ENCODE measurements at regions not wholly inside any gene's neighbourhood (a gene's known extent, or its start where the extent isn't known, plus 50 kb on each side); places are given as distances from the start of the nearest gene placed in this dataset.

GRCh38 chr16:62642677-62643076, 606.4 kb upstream of the CDH8 start:
- intact Hi-C loops (cut with DNase I) = no loop called here
- no peak for DNase-seq

DNA sequence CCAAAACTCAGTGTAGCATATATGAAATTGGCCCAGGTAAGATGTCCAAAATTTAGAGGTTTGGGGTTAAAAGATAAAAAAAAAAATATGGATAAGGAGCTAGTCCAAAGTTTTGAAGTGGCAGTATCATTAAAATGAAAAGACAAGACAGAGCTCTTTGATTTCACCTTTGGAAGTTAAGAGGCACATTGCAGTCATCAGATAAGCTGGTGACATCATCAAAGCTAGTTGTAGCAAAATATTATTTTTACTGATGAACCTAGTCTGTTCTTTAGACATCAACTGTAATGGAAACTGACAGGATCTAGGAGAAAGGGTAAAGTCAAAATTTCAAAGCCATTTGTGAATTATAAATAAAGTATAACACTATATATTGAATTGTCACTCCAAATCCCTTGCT, 603.7 kb upstream of the CDH8 start:
- DNase-seq = no peak
- intact Hi-C loops (cut with DNase I) = no loop called here

DNA sequence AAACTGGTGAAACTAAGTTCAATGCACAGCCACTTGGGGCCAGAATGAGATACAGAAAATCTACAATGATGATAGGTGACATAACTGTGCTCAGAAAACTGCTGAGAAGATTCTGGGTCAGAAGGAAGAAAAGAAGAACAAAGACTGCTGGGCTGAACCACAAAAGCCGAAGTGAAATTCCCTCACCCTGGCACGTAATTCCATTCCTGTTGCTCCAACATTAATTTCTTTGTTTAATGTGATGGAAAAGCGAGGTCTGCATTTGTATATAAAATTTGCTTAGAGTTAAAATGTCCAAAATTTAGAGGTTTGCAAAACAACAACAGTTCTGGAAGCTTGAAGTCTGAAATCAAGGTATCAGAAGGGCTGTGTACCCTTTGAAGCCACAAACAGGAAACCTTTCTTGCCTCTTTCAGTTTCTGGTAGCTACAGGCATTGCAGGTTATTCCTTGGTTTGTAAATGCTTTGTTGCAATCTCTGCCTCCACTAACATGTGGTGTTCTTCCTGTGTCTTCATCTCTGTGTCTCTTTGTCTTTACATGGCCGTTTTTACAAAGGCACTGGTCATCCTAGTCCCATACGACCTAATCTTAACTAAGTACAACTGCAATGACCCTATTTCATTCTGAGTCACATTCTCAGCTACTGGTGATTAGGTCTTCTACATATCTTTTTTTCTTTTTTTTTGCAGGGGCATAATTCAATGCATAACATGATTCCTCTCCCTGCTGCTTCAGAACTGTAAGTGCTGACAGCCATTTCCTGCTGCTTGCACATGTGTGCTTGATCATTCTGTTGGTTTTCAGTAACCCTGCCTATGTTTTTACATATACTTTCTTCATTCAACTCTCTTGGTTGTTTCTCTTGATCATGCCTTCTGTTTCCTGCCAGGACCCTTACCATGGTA, 603.0 kb upstream of the CDH8 start:
- DNase-seq = no peak
- intact Hi-C loops (cut with DNase I) = no loop called here

- no peak for DNase-seq
- intact Hi-C loops (cut with DNase I) = no loop called here
Measured at GRCh38 chr16:62638324-62638911, 602.2 kb upstream of the CDH8 start.

GRCh38 chr16:62625326-62625725, 589.1 kb upstream of the CDH8 start:
- intact Hi-C loops (cut with DNase I) = no loop called here

GRCh38 chr16:62620275-62620674, 584.0 kb upstream of the CDH8 start:
- DNase-seq = no peak
- intact Hi-C loops (cut with DNase I) = no loop called here

More at GRCh38 chr16:62625326-62625725, 589.1 kb upstream of the CDH8 start:
- DNase-seq = no peak

DNA sequence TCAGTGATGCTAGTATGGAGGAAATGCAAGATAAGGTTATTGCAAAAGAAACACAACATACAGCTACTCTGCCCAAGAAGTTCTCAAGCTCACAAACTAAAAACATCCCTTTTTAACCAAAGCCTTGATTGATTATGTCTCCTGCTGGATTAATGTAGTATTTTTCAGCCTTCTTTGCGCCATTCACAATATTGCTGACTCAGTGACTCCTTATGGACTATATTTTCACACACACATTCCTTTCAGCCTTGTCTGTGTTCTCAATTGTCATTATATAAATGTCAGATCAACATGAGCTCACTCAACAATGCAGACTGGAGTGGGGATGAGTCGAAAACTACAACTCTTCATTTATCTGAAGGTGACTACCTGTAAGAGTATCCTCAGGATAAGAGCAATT, 579.3 kb upstream of the CDH8 start:
- intact Hi-C loops (cut with DNase I) = no loop called here
- DNase-seq = no peak

DNA sequence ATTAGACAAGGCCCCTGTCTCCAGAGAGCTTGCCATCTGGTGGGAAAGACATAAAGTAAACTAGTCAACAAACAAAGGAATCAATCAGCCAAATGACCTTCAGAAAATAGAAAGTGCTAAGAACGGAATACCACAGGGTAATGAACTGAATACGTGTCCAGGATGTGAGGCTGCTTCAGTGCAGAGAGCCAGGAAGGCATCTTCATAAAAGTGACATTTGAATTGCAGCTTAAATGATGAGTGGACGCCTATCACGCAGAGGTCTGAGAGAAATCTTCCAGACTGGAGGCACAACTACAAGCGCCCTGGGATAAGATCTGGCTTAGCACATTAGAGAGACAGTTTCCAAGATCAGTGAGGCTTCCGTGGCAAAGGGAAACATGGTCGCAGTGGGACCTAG, 574.1 kb upstream of the CDH8 start:
- no peak for DNase-seq
- intact Hi-C loops (cut with DNase I) = no loop called here

GRCh38 chr16:62602790-62603189, 566.6 kb upstream of the CDH8 start:
- no peak for DNase-seq
- intact Hi-C loops (cut with DNase I) = no loop called here

DNA sequence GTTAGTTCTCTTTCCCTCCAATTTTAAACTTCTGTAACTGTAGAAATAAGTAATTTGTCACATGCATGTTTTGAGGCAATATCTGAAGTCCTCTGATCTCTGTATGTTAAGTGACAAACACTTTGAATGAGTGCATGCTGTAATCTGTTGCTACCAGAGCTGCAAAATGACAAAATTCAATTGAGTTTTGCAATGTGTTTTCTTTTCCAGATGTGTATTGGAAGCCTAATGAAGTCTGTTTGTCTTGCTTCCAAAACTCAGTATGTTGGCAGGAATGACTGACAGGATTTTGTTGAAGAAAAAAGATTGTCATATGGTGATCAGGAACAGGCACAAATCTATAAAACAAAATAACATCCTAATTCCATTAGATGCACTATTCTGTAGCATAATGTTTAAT, 561.6 kb upstream of the CDH8 start:
- intact Hi-C loops (cut with DNase I) = no loop called here
- DNase-seq = no peak

- intact Hi-C loops (cut with DNase I) = no loop called here
- DNase-seq = no peak
Measured at GRCh38 chr16:62596584-62596983, 560.3 kb upstream of the CDH8 start.

DNA sequence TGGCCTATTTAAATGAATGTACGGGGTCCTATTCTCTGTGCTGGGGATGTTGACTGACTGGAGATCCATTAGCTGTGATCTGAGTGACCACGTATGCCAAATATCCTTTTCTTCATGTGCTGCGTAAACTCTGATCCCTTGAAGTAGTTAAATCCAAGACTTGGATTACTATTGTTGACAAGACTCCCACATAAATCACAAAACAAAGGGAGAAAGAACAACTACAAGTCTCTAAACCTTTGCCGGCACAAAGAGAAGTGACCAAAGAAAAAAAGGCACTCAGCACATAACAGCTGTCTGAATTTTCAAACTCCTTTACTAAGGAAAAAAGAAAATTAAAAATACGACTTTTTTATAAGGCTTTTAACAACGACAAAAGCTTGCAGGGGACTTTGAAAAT, 559.9 kb upstream of the CDH8 start:
- no peak for DNase-seq
- intact Hi-C loops (cut with DNase I) = no loop called here

DNA sequence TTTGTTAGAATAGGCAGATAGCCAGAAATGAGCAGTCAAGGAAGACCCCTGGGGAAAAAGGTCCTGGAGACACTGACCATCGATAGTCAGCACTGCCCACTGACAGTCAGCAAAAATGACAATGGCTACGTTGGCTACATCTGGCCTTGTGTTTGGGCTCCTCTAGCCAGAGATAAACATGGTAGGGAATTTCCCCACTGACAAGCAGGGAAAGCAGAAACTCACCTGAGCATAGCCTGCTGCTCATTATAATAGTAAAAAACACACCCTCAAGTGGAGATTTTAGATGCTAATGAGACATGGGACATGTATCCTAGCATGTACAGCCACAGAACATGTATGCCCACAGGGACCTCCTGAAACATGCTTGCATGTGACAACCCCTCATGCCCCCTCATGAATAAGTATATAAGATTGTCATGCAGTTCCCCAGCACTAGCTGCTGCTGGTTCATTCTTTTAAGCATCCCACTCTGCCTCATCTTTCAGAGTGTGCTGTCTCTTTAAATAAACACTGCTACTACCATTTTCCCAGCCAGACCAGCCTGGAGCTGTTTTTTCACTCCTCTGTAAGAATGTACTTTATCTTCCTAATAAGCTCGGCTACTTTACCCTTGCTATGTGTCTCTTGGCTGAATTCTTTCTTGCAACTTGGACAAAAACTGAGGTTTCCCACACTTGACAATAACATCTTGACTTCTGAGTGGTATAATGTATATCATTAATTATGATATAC, 550.1 kb upstream of the CDH8 start:
- intact Hi-C loops (cut with DNase I) = no loop called here

DNA sequence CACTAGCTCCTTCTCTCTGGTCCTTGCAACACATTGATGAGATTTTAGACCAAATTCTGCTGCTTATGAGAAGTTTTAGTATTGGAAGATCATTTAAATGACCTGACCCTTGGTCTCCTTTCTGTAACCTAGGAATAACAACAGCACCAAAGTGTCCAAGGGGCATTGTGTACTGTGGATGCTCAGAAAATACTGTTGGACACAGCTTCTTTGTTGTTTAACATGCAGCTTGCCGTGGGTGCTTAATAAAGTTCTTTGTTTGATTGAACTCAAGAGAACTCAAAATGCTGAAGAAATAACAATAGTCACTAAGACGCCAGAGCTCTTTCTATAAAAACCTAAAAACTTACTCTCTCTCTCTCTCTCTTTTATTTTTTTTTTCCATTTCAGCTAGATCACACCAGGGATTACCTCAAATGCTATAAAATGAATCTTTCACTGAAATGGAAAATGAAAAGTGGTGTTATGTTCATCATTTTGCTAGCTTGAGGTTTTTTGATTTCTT, 548.9 kb upstream of the CDH8 start:
- peak in 1 of 10 donors; percentile 16 for DNase-seq
- intact Hi-C loops (cut with DNase I) = no loop called here

More for the DNA sequence above, 550.1 kb upstream of the CDH8 start:
- no peak for DNase-seq

GRCh38 chr16:62583414-62583813, 547.2 kb upstream of the CDH8 start:
- DNase-seq = no peak
- intact Hi-C loops (cut with DNase I) = no loop called here

GRCh38 chr16:62573466-62573865, 537.2 kb upstream of the CDH8 start:
- no peak for DNase-seq
- intact Hi-C loops (cut with DNase I) = no loop called here

GRCh38 chr16:62568926-62569325, 532.7 kb upstream of the CDH8 start:
- intact Hi-C loops (cut with DNase I) = no loop called here
- DNase-seq = no peak

GRCh38 chr16:62565706-62566105, 529.5 kb upstream of the CDH8 start:
- intact Hi-C loops (cut with DNase I) = no loop called here
- DNase-seq = no peak

- intact Hi-C loops (cut with DNase I) = no loop called here
- DNase-seq = no peak
Measured at GRCh38 chr16:62564291-62564690, 528.1 kb upstream of the CDH8 start.

DNA sequence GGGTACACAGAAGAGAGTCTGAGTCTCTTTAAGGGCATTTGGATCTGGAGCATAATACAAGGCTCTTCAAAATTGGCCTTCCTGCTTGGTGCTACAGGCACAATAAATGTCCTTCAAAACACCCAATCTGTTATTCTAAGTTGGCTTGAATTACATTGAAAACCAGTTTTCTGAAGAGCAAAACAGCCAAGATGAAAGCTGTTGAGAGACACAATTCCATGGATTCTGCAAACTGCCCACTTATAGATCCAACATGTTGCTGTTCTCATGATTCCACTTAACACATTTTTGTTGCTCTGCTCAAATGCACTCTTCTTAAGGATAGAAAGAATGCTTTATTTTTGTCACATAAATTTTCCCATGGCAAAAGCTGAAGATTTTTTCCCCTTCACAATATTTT, 525.9 kb upstream of the CDH8 start:
- intact Hi-C loops (cut with DNase I) = no loop called here
- DNase-seq = no peak

DNA sequence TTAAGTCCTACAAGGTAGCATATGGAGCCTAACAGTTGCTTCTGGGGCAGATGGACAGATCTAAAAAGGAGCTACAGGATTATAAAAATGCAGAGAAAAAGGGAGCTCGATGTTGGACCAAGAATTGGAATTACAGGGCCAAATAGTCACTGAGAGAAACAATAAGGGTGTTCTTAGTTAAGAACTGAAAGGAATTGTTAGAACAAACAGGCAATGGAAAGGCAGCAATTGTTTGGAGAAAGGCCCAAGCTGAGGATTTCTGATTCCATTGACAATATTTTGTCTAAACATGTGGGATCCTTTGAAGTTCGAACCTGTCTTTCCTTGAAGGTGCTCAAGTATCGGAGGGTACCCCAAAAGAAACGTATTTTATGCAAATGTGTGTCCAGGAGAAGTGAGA, 513.6 kb upstream of the CDH8 start:
- intact Hi-C loops (cut with DNase I) = loop anchor here (10.0 kb wide), 1 partner anchor 75 kb away; no protein-coding TSS in a partner anchor

More for the DNA sequence above, 513.6 kb upstream of the CDH8 start:
- DNase-seq = no peak

Data from posterior cingulate gyrus (tissue), 11 donors.